Right ventricle myocardium inferior (tissue), 1 donor: ENCODE measurements at regions not wholly inside any gene's neighbourhood (a gene's known extent, or its start where the extent isn't known, plus 50 kb on each side); places are given as distances from the start of the nearest gene placed in this dataset.

Experiments
- ATAC-seq: fragments of 200-7000 bp; cut with Tn5 transposase; one replicate; pipeline ENCODE4 v1.9.1; 2020; ENCODE audit warnings: mild to moderate bottlenecking, moderate library complexity
- DNase-seq: peaks from one replicate; pipeline ENCODE4 v3.0.0; 2021; ENCODE audit errors: missing footprints
- intact Hi-C: fragments of 100-400 bp; cut with DNase I; formaldehyde crosslinking; loops from one replicate; pipeline ENCODE4 v1.11.0; 2022
- donor health status: DM: no; HTN: yes; CAD: no; lungs with severe emphysema.

GRCh38 chr6:90778417-90779203, 191.7 kb upstream of the MAP3K7 start:
- ATAC-seq, result no peak
- intact Hi-C loops, result no loop called here
- DNase-seq, result no peak

- intact Hi-C loops, result no loop called here
- no peak for ATAC-seq
- no peak for DNase-seq
Measured at GRCh38 chr6:90770778-90771177, 183.9 kb upstream of the MAP3K7 start.

- intact Hi-C loops, result no loop called here
- DNase-seq, result no peak
- no peak for ATAC-seq
Measured at GRCh38 chr6:90765895-90766294, 179.0 kb upstream of the MAP3K7 start.

- intact Hi-C loops, result no loop called here
- ATAC-seq, result no peak
Measured at GRCh38 chr6:90765491-90765890, 178.6 kb upstream of the MAP3K7 start.

GRCh38 chr6:90764001-90764400, 177.1 kb upstream of the MAP3K7 start:
- no peak for ATAC-seq
- intact Hi-C loops, result no loop called here
- no peak for DNase-seq

More at GRCh38 chr6:90765491-90765890, 178.6 kb upstream of the MAP3K7 start:
- no peak for DNase-seq

- DNase-seq (no peak), ATAC-seq (no peak)
- intact Hi-C loops, result no loop called here
Measured at GRCh38 chr6:90759664-90760063, 172.8 kb upstream of the MAP3K7 start.

GRCh38 chr6:90758741-90759140, 171.9 kb upstream of the MAP3K7 start:
- DNase-seq, result no peak
- no peak for ATAC-seq
- intact Hi-C loops, result no loop called here

- DNase-seq, result no peak
- intact Hi-C loops, result no loop called here
- ATAC-seq, result no peak
Measured at GRCh38 chr6:90753820-90754643, 167.2 kb upstream of the MAP3K7 start.

DNA sequence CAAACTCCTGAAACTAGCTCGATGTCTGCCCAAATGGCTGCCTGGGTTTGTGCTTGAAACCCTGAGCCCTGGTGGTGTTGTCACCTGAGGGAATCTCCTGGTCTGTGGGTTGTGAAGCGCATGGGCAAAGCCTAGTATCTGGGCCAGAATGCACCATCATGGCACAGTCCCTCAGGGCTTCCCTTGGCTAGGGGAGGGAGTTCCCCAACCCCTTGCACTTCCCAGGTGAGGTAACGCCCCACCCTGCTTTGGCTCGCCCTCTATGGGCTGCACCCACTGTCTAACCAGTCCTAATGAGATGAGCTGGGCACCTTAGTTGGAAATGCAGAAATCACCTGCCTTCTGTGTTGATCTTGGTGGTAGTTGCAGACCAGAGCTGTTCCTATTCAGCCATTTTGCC, 152.9 kb upstream of the MAP3K7 start:
- no peak for DNase-seq
- ATAC-seq, result no peak
- intact Hi-C loops, result no loop called here

DNA sequence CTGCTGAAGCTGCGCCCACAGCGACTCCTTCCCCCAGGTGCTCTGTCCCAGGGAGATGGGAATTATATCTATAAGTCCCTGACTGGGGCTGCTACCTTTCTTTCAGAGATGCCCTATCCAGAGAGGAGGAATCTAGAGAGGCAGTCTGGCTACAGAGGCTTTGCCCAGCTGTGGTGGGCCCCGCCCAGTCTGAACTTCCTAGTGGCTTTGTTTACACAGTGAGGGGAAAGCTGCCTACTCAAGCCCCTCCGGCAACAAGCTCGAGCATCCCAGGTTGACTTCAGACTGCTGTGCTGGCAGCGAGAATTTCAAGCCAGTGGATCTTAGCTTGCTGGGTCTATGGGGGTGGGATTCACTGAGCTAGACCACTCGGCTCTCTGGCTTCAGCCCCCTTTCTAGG, 152.5 kb upstream of the MAP3K7 start:
- no peak for DNase-seq
- intact Hi-C loops, result no loop called here
- no peak for ATAC-seq

DNA sequence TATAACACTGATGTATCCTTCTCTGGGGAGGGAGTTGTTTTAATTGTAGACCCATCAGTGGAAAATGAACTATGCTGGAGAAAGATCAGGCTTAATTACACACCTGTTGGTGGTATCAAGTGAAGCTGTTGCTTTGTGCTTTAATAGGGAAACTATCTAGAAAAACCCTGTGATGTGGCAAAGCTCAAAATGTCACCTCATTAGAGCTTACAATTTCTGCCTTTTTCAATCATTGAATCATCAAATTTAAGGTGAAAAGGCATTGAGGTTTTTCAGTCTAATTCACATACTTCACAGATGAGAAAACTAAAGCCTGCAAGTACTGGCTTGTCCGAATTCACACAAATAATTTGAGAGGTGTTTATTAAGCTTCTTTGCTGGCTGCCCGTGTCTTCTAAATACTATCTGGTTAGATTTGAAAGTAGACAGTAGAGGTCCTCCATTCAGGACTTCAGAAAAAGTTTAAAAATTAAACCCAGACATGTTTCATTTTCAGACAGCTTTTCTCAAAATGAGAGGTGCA, 143.3 kb upstream of the MAP3K7 start:
- no peak for ATAC-seq
- intact Hi-C loops, result no loop called here
- no peak for DNase-seq

GRCh38 chr6:90729057-90729456, 142.2 kb upstream of the MAP3K7 start:
- no peak for ATAC-seq
- no peak for DNase-seq
- intact Hi-C loops, result no loop called here

- ATAC-seq (no peak), DNase-seq (no peak)
- intact Hi-C loops, result no loop called here
Measured at GRCh38 chr6:90722648-90723047, 135.8 kb upstream of the MAP3K7 start.

DNA sequence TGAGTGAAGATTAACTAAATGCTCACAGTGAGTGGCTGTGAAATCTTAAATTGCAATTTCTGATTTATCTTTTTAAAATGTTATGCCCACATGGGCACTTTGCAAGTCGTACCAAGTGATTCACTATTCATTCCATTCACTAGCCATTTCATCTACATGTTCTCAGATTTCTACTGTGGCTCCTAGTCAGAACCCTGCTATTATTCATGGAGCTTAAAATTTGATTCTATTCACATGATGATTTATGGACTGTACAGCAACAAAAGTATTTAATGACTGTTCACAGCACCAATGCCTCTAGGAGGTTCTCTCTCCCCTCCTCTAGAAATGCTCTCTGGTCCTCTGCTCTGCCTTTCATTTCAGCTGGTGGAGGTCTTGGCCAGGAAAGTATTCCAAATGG, 133.5 kb upstream of the MAP3K7 start:
- no peak for DNase-seq
- no peak for ATAC-seq
- intact Hi-C loops, result no loop called here

GRCh38 chr6:90719321-90720195, 132.7 kb upstream of the MAP3K7 start:
- intact Hi-C loops, result no loop called here
- DNase-seq, result no peak
- ATAC-seq, result no peak

- ATAC-seq (no peak), DNase-seq (no peak)
- intact Hi-C loops, result no loop called here
Measured at GRCh38 chr6:90716376-90716775, 129.5 kb upstream of the MAP3K7 start.

GRCh38 chr6:90715093-90715655, 128.3 kb upstream of the MAP3K7 start:
- DNase-seq (no peak), ATAC-seq (no peak)
- intact Hi-C loops, result no loop called here

DNA sequence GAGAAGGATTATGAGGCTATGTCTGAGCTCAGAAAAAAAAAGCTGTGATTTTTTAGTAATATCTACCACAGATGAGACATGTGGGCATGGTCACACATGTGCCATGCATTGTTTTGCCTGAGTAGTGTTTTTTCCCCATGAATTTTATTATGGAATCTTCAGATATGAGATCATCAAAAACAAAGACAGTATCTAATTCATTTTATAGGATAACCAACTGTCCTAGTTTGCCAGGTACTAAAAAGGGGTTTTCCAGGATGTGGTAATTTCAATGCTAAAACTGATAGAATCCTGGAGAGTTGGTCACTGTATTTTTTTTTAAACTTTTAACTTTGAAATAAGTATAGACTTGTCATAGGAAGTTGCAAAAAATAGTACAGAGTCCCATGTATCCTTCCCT, 127.4 kb upstream of the MAP3K7 start:
- ATAC-seq, result no peak
- intact Hi-C loops, result no loop called here
- no peak for DNase-seq

DNA sequence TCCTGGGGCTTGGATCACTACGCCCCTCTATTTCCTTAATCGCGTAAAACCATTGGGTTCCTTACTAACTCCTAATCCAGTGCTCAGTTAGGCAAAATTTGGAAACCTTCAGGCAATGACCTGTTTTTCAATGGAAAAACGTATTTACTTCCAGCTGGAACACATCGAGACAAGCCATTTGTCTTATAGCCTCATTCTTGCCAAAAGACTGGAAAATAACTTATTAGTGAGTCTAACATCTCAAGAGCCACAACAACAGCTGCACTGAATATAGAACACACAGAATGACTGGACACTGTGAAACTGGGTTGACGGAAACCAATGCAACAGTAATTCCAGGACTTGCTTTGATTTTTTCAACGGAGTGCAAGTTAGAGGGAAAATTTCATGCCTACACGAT, 125.2 kb upstream of the MAP3K7 start:
- intact Hi-C loops, result no loop called here
- ATAC-seq, result no peak
- no peak for DNase-seq
